ENCODE measurements at regions not wholly inside any gene's neighbourhood (a gene's known extent, or its start where the extent isn't known, plus 50 kb on each side); places are given as distances from the start of the nearest gene placed in this dataset.

DNA sequence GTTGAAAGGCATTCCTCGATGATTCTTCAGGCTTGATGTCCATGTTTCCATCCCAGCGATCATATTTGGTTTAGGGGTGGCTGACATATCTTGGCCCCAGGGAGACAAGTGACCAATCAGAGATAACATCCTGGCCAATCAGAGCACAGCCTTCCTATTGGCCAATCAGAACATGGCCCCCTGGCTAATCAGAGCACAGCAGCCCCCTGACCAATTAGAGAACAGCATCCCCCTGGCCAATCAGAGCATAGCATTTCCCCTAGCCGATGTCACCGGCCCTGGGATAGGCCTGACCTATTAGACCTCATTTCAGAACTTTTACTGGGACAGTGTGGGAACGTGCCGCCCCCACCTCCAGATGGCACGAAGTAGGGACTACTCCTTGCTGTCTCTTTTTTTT, 182.2 kb downstream of the AACS start:
- TF ChIP-seq POLR2A (IDR thresholded peaks at IDR 0.05) (no peak), POLR2AphosphoS5 (IDR thresholded peaks at IDR 0.05) (no peak)
- TF ChIP-seq, protein P1, sequence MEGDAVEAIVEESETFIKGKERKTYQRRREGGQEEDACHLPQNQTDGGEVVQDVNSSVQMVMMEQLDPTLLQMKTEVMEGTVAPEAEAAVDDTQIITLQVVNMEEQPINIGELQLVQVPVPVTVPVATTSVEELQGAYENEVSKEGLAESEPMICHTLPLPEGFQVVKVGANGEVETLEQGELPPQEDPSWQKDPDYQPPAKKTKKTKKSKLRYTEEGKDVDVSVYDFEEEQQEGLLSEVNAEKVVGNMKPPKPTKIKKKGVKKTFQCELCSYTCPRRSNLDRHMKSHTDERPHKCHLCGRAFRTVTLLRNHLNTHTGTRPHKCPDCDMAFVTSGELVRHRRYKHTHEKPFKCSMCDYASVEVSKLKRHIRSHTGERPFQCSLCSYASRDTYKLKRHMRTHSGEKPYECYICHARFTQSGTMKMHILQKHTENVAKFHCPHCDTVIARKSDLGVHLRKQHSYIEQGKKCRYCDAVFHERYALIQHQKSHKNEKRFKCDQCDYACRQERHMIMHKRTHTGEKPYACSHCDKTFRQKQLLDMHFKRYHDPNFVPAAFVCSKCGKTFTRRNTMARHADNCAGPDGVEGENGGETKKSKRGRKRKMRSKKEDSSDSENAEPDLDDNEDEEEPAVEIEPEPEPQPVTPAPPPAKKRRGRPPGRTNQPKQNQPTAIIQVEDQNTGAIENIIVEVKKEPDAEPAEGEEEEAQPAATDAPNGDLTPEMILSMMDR (IDR thresholded peaks at IDR 0.05) = no peak

Data from stomach (tissue), 4 donors.